A673 (cell line): ENCODE measurements at regions not wholly inside any gene's neighbourhood (a gene's known extent, or its start where the extent isn't known, plus 50 kb on each side); places are given as distances from the start of the nearest gene placed in this dataset.

ENCODE experiments used
- BruUV-seq: library from RNA; stranded (reverse); fragments of 400-500 nt; replicated peaks from 2 replicates; lab custom pipeline; 2021; lab: Mats Ljungman, UMichigan
- CTCF ChIA-PET: fragments of 300-600 bp; sonication (Branson Sonifier 250); formaldehyde crosslinking; loops from one replicate; lab custom pipeline; 2022; ENCODE audit warnings: antibody characterized with exemption; lab: Charles Lee
- POLR2A ChIA-PET: fragments of 300-600 bp; sonication (Branson Sonifier 250); formaldehyde crosslinking; loops from one replicate; lab custom pipeline; 2022; ENCODE audit warnings: antibody characterized with exemption; ENCODE audit not compliant: low non-redundant PET; lab: Charles Lee
- DNase-seq: peaks from one replicate; pipeline ENCODE4 v3.0.0-alpha.2; 2015; ENCODE audit warnings: low spot score
- H3K27ac ChIP-seq: fragments of 200-600 bp; sonication (generic); 2 replicates; pipeline ENCODE4 v1.5.1; 2016; ENCODE audit warnings: mixed run types, low read depth, mild to moderate bottlenecking, mixed read lengths, antibody characterized with exemption, low read length; ENCODE audit not compliant: poor library complexity, severe bottlenecking
- H3K27me3 ChIP-seq: fragments of 200-600 bp; sonication (generic); replicated peaks from 2 replicates; pipeline ENCODE4 v1.6.1; 2017; ENCODE audit warnings: mixed run types, low read depth, mild to moderate bottlenecking, mixed read lengths, antibody characterized with exemption, low read length; ENCODE audit not compliant: insufficient read depth, poor library complexity
- H3K36me3 ChIP-seq: fragments of 200-600 bp; sonication (generic); 2 replicates; pipeline ENCODE4 v1.6.1; 2016; ENCODE audit warnings: mixed run types, mild to moderate bottlenecking, mixed read lengths, antibody characterized with exemption, low read length; ENCODE audit not compliant: insufficient read depth, poor library complexity, severe bottlenecking
- H3K4me1 ChIP-seq: fragments of 200-600 bp; sonication (generic); 2 replicates; pipeline ENCODE4 v1.6.1; 2017; ENCODE audit warnings: mixed run types, mild to moderate bottlenecking, mixed read lengths, antibody characterized with exemption, low read length; ENCODE audit not compliant: insufficient read depth, poor library complexity, severe bottlenecking
- H3K4me3 ChIP-seq: fragments of 200-600 bp; sonication (generic); 2 replicates; pipeline ENCODE4 v1.5.1; 2016; ENCODE audit warnings: low read depth, mixed run types, mild to moderate bottlenecking, mixed read lengths, low read length; ENCODE audit not compliant: poor library complexity, severe bottlenecking
- H3K9me3 ChIP-seq: fragments of 200-600 bp; sonication (generic); 2 replicates; pipeline ENCODE4 v1.6.1; 2016; ENCODE audit warnings: mixed run types, low read depth, mild to moderate bottlenecking, mixed read lengths, antibody characterized with exemption, low read length; ENCODE audit not compliant: poor library complexity, severe bottlenecking
- CTCF ChIP-seq: fragments of 300-800, 200-600 bp; sonication (generic); conservative IDR thresholded peaks from 2 replicates; pipeline ENCODE4 v1.5.1; 2017; ENCODE audit warnings: low read depth, mild to moderate bottlenecking, antibody characterized with exemption, low read length, moderate library complexity, mixed read lengths
- EZH2 ChIP-seq: fragments of 200-600 bp; sonication (generic); IDR thresholded peaks from 2 replicates; pipeline ENCODE4 v1.6.1; 2017; ENCODE audit warnings: borderline replicate concordance, low read depth, mild to moderate bottlenecking, mixed read lengths, antibody characterized with exemption, low read length; ENCODE audit not compliant: poor library complexity, severe bottlenecking
- intact Hi-C: fragments of 100-400 bp; cut with micrococcal nuclease; formaldehyde crosslinking; loops from one replicate; pipeline ENCODE4 v1.10.0; 2022; ENCODE audit not compliant: unreplicated experiment

- no TSS peak for BruUV-seq
- no peak overlapping the region for H3K27ac ChIP-seq
- no peak overlapping the region for H3K4me3 ChIP-seq
- no peaks in the 10 kb centered on the region for H3K9me3 ChIP-seq
- CTCF ChIA-PET = interaction anchor here (1.0 kb wide), 1 partner anchor 650 kb away, joined by 3 read pairs; no protein-coding TSS in a partner anchor
- no peaks in the 10 kb centered on the region for H3K36me3 ChIP-seq
- DNase-seq = no peak
- intact Hi-C loops = no loop called here
- H3K27me3 ChIP-seq = no peaks in the 10 kb centered on the region
- no peaks in the 10 kb centered on the region for H3K4me1 ChIP-seq
- TF ChIP-seq CTCF (no peak), EZH2 (no peak)
- POLR2A ChIA-PET = no interaction called here
Observed at GRCh38 chr7:42590771-42591310, 321.0 kb downstream of the C7orf25 start.

DNA sequence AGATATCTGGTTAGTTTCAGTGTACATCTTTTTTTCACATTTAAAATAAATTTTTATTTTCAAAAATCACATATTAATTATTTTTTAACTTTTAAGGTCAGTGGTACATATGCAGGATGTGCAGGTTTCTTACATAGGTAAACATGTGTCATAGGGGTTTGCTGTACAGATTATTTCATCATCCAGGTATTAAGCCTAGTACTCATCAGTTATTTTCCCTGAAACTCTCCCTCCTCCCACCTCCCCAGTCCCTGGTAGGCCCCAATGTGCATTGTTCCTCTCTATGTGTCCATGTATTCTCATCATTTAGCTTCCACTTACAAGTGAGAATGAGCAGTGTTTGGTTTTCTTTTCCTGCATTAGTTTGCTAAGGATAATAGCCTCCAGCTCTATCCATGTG lies 323.0 kb downstream of the C7orf25 start:
- Histone ChIP-seq H3K36me3 (no peaks in the 10 kb centered on the region), H3K9me3 (no peaks in the 10 kb centered on the region), H3K27me3 (no peaks in the 10 kb centered on the region), H3K4me3 (no peak overlapping the region), H3K27ac (no peak overlapping the region), H3K4me1 (no peaks in the 10 kb centered on the region)
- intact Hi-C loops = no loop called here
- BruUV-seq = no TSS peak
- CTCF ChIA-PET = no interaction called here
- TF ChIP-seq CTCF = no peak
- TF ChIP-seq EZH2 = no peak
- POLR2A ChIA-PET = no interaction called here
- DNase-seq = no peak

GRCh38 chr7:42587806-42588205 lies 324.1 kb downstream of the C7orf25 start:
- Histone ChIP-seq H3K9me3 (no peaks in the 10 kb centered on the region), H3K36me3 (no peaks in the 10 kb centered on the region), H3K4me3 (no peak overlapping the region), H3K4me1 (no peaks in the 10 kb centered on the region), H3K27me3 (no peaks in the 10 kb centered on the region), H3K27ac (no peak overlapping the region)
- intact Hi-C loops = no loop called here
- ChIA-PET CTCF (no interaction called here), POLR2A (no interaction called here)
- DNase-seq = no peak
- TF ChIP-seq EZH2 (no peak), CTCF (no peak)
- no TSS peak for BruUV-seq
